Natural killer cell (primary cell): ENCODE measurements at regions not wholly inside any gene's neighbourhood (a gene's known extent, or its start where the extent isn't known, plus 50 kb on each side); places are given as distances from the start of the nearest gene placed in this dataset.
A peak's percentile ranks its signal among the peaks of the same experiment; 100 is the strongest.

Experiments used
- ATAC-seq, 3 donors: fragments of 150-1000 bp in 2 of 3; fragments of 200-7000 bp in 1 of 3; cut with Tn5 transposase; 1 replicate in 1 of 3; 2 replicates in 2 of 3; pipeline ENCODE4 v1.10.0; 2021; ENCODE audit warnings: mild to moderate bottlenecking in 2 of 3, moderate library complexity in 2 of 3
- DNase-seq, 2 donors: peaks; one replicate each; pipeline versions ENCODE4 v3.0.0 to v3.0.0-alpha.2; 2013 to 2021; ENCODE audit warnings: mixed read lengths in 1 of 2
- H3K27ac ChIP-seq: one replicate; pipeline ENCODE4 v1.5.1; 2013; ENCODE audit warnings: mild to moderate bottlenecking, low read length
- H3K27me3 ChIP-seq: one replicate; pipeline ENCODE4 v1.6.1; 2013; ENCODE audit warnings: low read length; ENCODE audit not compliant: control insufficient read depth, insufficient read depth
- H3K36me3 ChIP-seq: one replicate; pipeline ENCODE4 v1.6.1; 2013; ENCODE audit warnings: low read length; ENCODE audit not compliant: control insufficient read depth, insufficient read depth
- H3K4me1 ChIP-seq: one replicate; pipeline ENCODE4 v1.6.1; 2013; ENCODE audit warnings: low read length; ENCODE audit not compliant: control insufficient read depth, insufficient read depth
- H3K4me3 ChIP-seq: one replicate; pipeline ENCODE4 v1.5.1; 2013; ENCODE audit warnings: low read length
- H3K9me3 ChIP-seq: one replicate; pipeline ENCODE4 v1.6.1; 2013; ENCODE audit warnings: low read length; ENCODE audit not compliant: control insufficient read depth, insufficient read depth
- H3K27ac Mint-ChIP-seq, 2 donors: one replicate each; pipeline ENCODE4 v1.8.0; 2022; ENCODE audit warnings: mild to moderate bottlenecking in 2 of 2, mixed read lengths in 2 of 2, moderate library complexity in 1 of 2
- H3K27me3 Mint-ChIP-seq, 2 donors: one replicate each; pipeline ENCODE4 v1.8.0; 2022; ENCODE audit warnings: low read depth in 2 of 2, mixed read lengths in 2 of 2
- H3K36me3 Mint-ChIP-seq: one replicate; pipeline ENCODE4 v1.8.0; 2022; ENCODE audit warnings: mixed read lengths
- H3K4me1 Mint-ChIP-seq, 2 donors: one replicate each; pipeline ENCODE4 v1.8.0; 2022; ENCODE audit warnings: mixed read lengths in 2 of 2
- H3K4me3 Mint-ChIP-seq: one replicate; pipeline ENCODE4 v1.8.0; 2022; ENCODE audit warnings: mild to moderate bottlenecking, moderate library complexity, mixed read lengths
- H3K9me3 Mint-ChIP-seq, 2 donors: one replicate each; pipeline ENCODE4 v1.8.0; 2022; ENCODE audit warnings: mixed read lengths in 2 of 2
- CTCF ChIP-seq: fragments of 200-600 bp; IDR thresholded peaks from one replicate; pipeline ENCODE4 v1.8.0; 2022; ENCODE audit warnings: antibody characterized with exemption
- whole genome bisulfite sequencing: methylation state at CpG from one replicate; pipeline ENCODE4 v1.1.7; 2013; ENCODE audit warnings: missing lambda C conversion rate; ENCODE audit not compliant: insufficient coverage; 5-methylcytosine and 5-hydroxymethylcytosine counted together
- intact Hi-C: fragments of 100-400 bp; cut with micrococcal nuclease; formaldehyde crosslinking; loops from one replicate; pipeline ENCODE4 v1.14.2; 2022

- peak in 1 of 3 donors; percentile 46 for ATAC-seq
- no peaks in the 10 kb centered on the region for H3K27me3 ChIP-seq
- no peak overlapping the region for H3K27ac ChIP-seq
- H3K4me1 Mint-ChIP-seq: peaks cover 7 to 15% of the 10 kb centered on the region in 2 donors
- peaks cover 7% of the 10 kb centered on the region for H3K4me1 ChIP-seq
- TF ChIP-seq CTCF: no peak
- intact Hi-C loops: no loop called here
- H3K36me3 ChIP-seq: no peaks in the 10 kb centered on the region
- WGBS: 32% methylated on average over 10 of the region's 10 CpGs
- no peaks in the 10 kb centered on the region for H3K9me3 ChIP-seq
- peaks cover 22 to 24% of the 10 kb centered on the region in 2 donors for H3K27me3 Mint-ChIP-seq
- H3K4me3 Mint-ChIP-seq: no peak overlapping the region
- no peak for DNase-seq
- H3K4me3 ChIP-seq: no peak overlapping the region
- H3K36me3 Mint-ChIP-seq: no peaks in the 10 kb centered on the region
- H3K9me3 Mint-ChIP-seq: no peaks in the 10 kb centered on the region
- no peak overlapping the region for H3K27ac Mint-ChIP-seq
Observed at GRCh38 chr10:79001082-79001885, 67.5 kb upstream of the ZMIZ1 start.

- H3K4me3 Mint-ChIP-seq: no peak overlapping the region
- H3K4me1 Mint-ChIP-seq: peaks cover 7 to 15% of the 10 kb centered on the region in 2 donors
- no peak overlapping the region for H3K27ac Mint-ChIP-seq
- H3K27ac ChIP-seq: no peak overlapping the region
- H3K9me3 Mint-ChIP-seq: no peaks in the 10 kb centered on the region
- no peaks in the 10 kb centered on the region for H3K36me3 Mint-ChIP-seq
- no peak overlapping the region for H3K4me3 ChIP-seq
- WGBS: 92% methylated on average over 3 of the region's 3 CpGs
- no peaks in the 10 kb centered on the region for H3K9me3 ChIP-seq
- ATAC-seq (no peak), DNase-seq (no peak)
- intact Hi-C loops: no loop called here
- H3K4me1 ChIP-seq: peaks cover 7% of the 10 kb centered on the region
- no peak for TF ChIP-seq CTCF
- no peaks in the 10 kb centered on the region for H3K36me3 ChIP-seq
- peaks cover 22 to 24% of the 10 kb centered on the region in 2 donors for H3K27me3 Mint-ChIP-seq
- no peaks in the 10 kb centered on the region for H3K27me3 ChIP-seq
Observed at GRCh38 chr10:79002336-79002735, 66.4 kb upstream of the ZMIZ1 start.

- Mint-ChIP-seq H3K4me1 (peaks cover 7 to 15% of the 10 kb centered on the region in 2 donors), H3K27ac (no peak overlapping the region), H3K4me3 (no peak overlapping the region), H3K36me3 (no peaks in the 10 kb centered on the region), H3K9me3 (no peaks in the 10 kb centered on the region), H3K27me3 (peaks cover 25 to 29% of the 10 kb centered on the region in 2 donors)
- Histone ChIP-seq H3K4me1 (peaks cover 7% of the 10 kb centered on the region), H3K9me3 (no peaks in the 10 kb centered on the region), H3K36me3 (no peaks in the 10 kb centered on the region), H3K27me3 (no peaks in the 10 kb centered on the region), H3K4me3 (no peak overlapping the region), H3K27ac (no peak overlapping the region)
- WGBS: 86% methylated on average over 19 of the region's 19 CpGs
- no peak for ATAC-seq
- intact Hi-C loops: no loop called here
- TF ChIP-seq CTCF: no peak
- no peak for DNase-seq
Observed at GRCh38 chr10:79003183-79004100, 65.3 kb upstream of the ZMIZ1 start.
